Breast epithelium (tissue), 3 donors: ENCODE measurements at regions not wholly inside any gene's neighbourhood (a gene's known extent, or its start where the extent isn't known, plus 50 kb on each side); places are given as distances from the start of the nearest gene placed in this dataset.

ENCODE experiments used
- CTCF ChIP-seq, 3 donors: fragments of 450-650 bp; IDR thresholded peaks; one replicate each; pipeline ENCODE4 v1.5.1; 2016 to 2017; ENCODE audit warnings: antibody characterized with exemption in 3 of 3, mild to moderate bottlenecking in 3 of 3, moderate library complexity in 3 of 3
- POLR2A ChIP-seq: fragments of 450-650 bp; IDR thresholded peaks from one replicate; pipeline ENCODE4 v1.6.1; 2016; ENCODE audit warnings: antibody characterized with exemption, mild to moderate bottlenecking, moderate library complexity
- POLR2AphosphoS5 ChIP-seq, 3 donors: sonication (generic); formaldehyde crosslinking; IDR thresholded peaks; one replicate each; pipeline ENCODE4 v1.6.1; 2017; ENCODE audit warnings: antibody characterized with exemption in 3 of 3

- TF ChIP-seq CTCF (IDR thresholded peaks at IDR 0.05): no peak
- no peak for TF ChIP-seq POLR2AphosphoS5 (IDR thresholded peaks at IDR 0.05)
- TF ChIP-seq POLR2A: no peak
Observed at GRCh38 chr3:118683636-118684035, 351.0 kb downstream of the IGSF11 start.
